Liver (tissue), 8 donors: ENCODE measurements at regions not wholly inside any gene's neighbourhood (a gene's known extent, or its start where the extent isn't known, plus 50 kb on each side); places are given as distances from the start of the nearest gene placed in this dataset.

Experiments used
- DNase-seq: peaks from one replicate; pipeline ENCODE4 v3.0.0-alpha.2; 2017; ENCODE audit warnings: low spot score
- H3K27ac ChIP-seq, 2 donors: one replicate each; pipeline ENCODE4 v1.7.0; 2013; ENCODE audit warnings: inconsistent platforms in 2 of 2, low read length in 2 of 2, control low read depth in 1 of 2, low read depth in 1 of 2, mild to moderate bottlenecking in 1 of 2
- H3K27me3 ChIP-seq, 4 donors: one replicate each; pipeline versions ENCODE4 v1.6.1 to v1.7.0; 2013; ENCODE audit warnings: low read length in 3 of 4, inconsistent platforms in 1 of 4, mild to moderate bottlenecking in 1 of 4, moderate library complexity in 1 of 4; ENCODE audit not compliant: control insufficient read depth in 4 of 4, insufficient read depth in 4 of 4
- H3K36me3 ChIP-seq, 4 donors: one replicate each; pipeline versions ENCODE4 v1.6.1 to v1.7.0; 2013; ENCODE audit warnings: low read length in 3 of 4, mild to moderate bottlenecking in 3 of 4, low read depth in 1 of 4, moderate library complexity in 1 of 4; ENCODE audit not compliant: control insufficient read depth in 4 of 4, insufficient read depth in 3 of 4
- H3K4me1 ChIP-seq, 4 donors: one replicate each; pipeline versions ENCODE4 v1.6.1 to v1.7.0; 2013; ENCODE audit warnings: low read length in 3 of 4, mild to moderate bottlenecking in 3 of 4, moderate library complexity in 1 of 4; ENCODE audit not compliant: control insufficient read depth in 4 of 4, insufficient read depth in 4 of 4
- H3K4me3 ChIP-seq, 3 donors: one replicate each; pipeline versions ENCODE4 v1.6.1 to v1.7.0; 2013; ENCODE audit warnings: low read length in 3 of 3, control low read depth in 1 of 3, low read depth in 1 of 3, mild to moderate bottlenecking in 1 of 3
- H3K9ac ChIP-seq, 2 donors: one replicate each; pipeline ENCODE4 v1.7.0; 2013; ENCODE audit warnings: low read length in 2 of 2, mild to moderate bottlenecking in 2 of 2, moderate library complexity in 2 of 2, control low read depth in 1 of 2, low read depth in 1 of 2
- H3K9me3 ChIP-seq, 4 donors: one replicate each; pipeline versions ENCODE4 v1.6.1 to v1.7.0; 2013; ENCODE audit warnings: low read length in 3 of 4; ENCODE audit not compliant: control insufficient read depth in 4 of 4
- EGR1 ChIP-seq, 2 donors: IDR thresholded peaks; 2 replicates each; pipeline ENCODE4 v1.6.1; 2016 to 2018; ENCODE audit warnings: antibody characterized with exemption in 2 of 2, low read depth in 2 of 2
- FOXA1 ChIP-seq: IDR thresholded peaks from 2 replicates; pipeline ENCODE4 v1.6.1; 2016; ENCODE audit warnings: antibody characterized with exemption
- FOXA2 ChIP-seq: IDR thresholded peaks from 2 replicates; pipeline ENCODE4 v1.6.1; 2016; ENCODE audit warnings: antibody characterized with exemption
- GABPA ChIP-seq, 2 donors: IDR thresholded peaks in 1 of 2; conservative IDR thresholded peaks in 1 of 2; 2 replicates each; pipeline ENCODE4 v1.6.1; 2016; ENCODE audit warnings: antibody characterized with exemption in 2 of 2, mild to moderate bottlenecking in 1 of 2, moderate library complexity in 1 of 2
- HNF4G ChIP-seq: IDR thresholded peaks from 2 replicates; pipeline ENCODE4 v1.6.1; 2016; ENCODE audit warnings: antibody characterized with exemption
- MAX ChIP-seq: IDR thresholded peaks from 2 replicates; pipeline ENCODE4 v1.6.1; 2016; ENCODE audit warnings: antibody characterized with exemption
- RAD21 ChIP-seq, 2 donors: IDR thresholded peaks; 2 replicates each; pipeline ENCODE4 v1.6.1; 2016; ENCODE audit warnings: antibody characterized with exemption in 2 of 2, mild to moderate bottlenecking in 2 of 2
- REST ChIP-seq: IDR thresholded peaks from 2 replicates; pipeline ENCODE4 v1.6.1; 2016; ENCODE audit warnings: antibody characterized with exemption, mild to moderate bottlenecking
- RXRA ChIP-seq, 2 donors: IDR thresholded peaks; 2 replicates each; pipeline ENCODE4 v1.6.1; 2017 to 2018; ENCODE audit warnings: antibody characterized with exemption in 2 of 2, mild to moderate bottlenecking in 1 of 2
- SP1 ChIP-seq: IDR thresholded peaks from 2 replicates; pipeline ENCODE4 v1.6.1; 2018; ENCODE audit warnings: antibody characterized with exemption, mild to moderate bottlenecking
- TAF1 ChIP-seq: conservative IDR thresholded peaks from 2 replicates; pipeline ENCODE4 v1.6.1; 2016; ENCODE audit warnings: antibody characterized with exemption, mild to moderate bottlenecking
- YY1 ChIP-seq: IDR thresholded peaks from 2 replicates; pipeline ENCODE4 v1.6.1; 2016; ENCODE audit warnings: antibody characterized with exemption, mild to moderate bottlenecking
- WGBS: extraction: QIAGEN DNeasy Blood & Tissue Kit; methylation state at CpG from one replicate; pipeline ENCODE4 v1.1.7; 2013; 5-methylcytosine and 5-hydroxymethylcytosine counted together
- TF ChIP-seq, protein P1 (sequence below): fragments of 150-350 bp; IDR thresholded peaks from 2 replicates; pipeline ENCODE4 v1.5.1; 2017; ENCODE audit warnings: improper control_type of control experiment, low read depth, low read length; ENCODE audit not compliant: missing input control
- TF ChIP-seq, protein P2 (sequence below): IDR thresholded peaks from 2 replicates; pipeline ENCODE4 v1.6.1; 2016; ENCODE audit warnings: antibody characterized with exemption
- TF ChIP-seq, protein P3 (sequence below): IDR thresholded peaks from 2 replicates; pipeline ENCODE4 v1.6.1; 2016; ENCODE audit warnings: antibody characterized with exemption
- donor health status: healthy.
- donor health status: healthy.
- donor health status: healthy.
- donor health status: healthy.
- donor health status: healthy.

DNA sequence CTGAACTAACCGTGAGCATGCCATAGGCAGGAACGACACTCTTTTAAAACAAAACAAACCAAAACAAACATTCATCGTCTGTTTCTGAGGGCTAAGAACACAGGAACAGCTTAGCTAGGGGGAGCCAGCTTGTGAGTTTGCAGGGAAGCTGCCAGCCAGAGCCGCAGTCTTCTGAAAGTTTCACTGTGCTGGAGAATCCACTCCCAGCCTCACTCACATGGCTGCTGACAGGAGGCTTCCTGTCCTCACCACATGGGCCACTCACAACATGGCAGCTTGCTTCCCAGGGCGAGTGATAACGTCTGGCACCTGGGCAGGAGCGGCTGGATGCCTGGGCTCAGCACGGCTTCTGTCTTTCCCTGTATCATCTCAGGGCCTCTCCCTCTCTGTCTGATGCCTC, 275.2 kb downstream of the MSX2 start:
- H3K4me3 ChIP-seq, result no peak overlapping the region
- no peaks in the 10 kb centered on the region for H3K4me1 ChIP-seq
- H3K9me3 ChIP-seq, result no peaks in the 10 kb centered on the region
- TF ChIP-seq SP1, result no peak
- TF ChIP-seq FOXA1, result no peak
- TF ChIP-seq YY1, result no peak
- no peak for TF ChIP-seq HNF4G
- no peak for TF ChIP-seq GABPA (IDR thresholded peaks at IDR 0.05 in 1 of 2, conservative IDR thresholded peaks at IDR 0.05 in 1 of 2)
- TF ChIP-seq TAF1, result no peak
- no peak for TF ChIP-seq MAX
- TF ChIP-seq REST, result no peak
- TF ChIP-seq, protein P1, sequence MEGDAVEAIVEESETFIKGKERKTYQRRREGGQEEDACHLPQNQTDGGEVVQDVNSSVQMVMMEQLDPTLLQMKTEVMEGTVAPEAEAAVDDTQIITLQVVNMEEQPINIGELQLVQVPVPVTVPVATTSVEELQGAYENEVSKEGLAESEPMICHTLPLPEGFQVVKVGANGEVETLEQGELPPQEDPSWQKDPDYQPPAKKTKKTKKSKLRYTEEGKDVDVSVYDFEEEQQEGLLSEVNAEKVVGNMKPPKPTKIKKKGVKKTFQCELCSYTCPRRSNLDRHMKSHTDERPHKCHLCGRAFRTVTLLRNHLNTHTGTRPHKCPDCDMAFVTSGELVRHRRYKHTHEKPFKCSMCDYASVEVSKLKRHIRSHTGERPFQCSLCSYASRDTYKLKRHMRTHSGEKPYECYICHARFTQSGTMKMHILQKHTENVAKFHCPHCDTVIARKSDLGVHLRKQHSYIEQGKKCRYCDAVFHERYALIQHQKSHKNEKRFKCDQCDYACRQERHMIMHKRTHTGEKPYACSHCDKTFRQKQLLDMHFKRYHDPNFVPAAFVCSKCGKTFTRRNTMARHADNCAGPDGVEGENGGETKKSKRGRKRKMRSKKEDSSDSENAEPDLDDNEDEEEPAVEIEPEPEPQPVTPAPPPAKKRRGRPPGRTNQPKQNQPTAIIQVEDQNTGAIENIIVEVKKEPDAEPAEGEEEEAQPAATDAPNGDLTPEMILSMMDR, result no peak
- TF ChIP-seq RXRA (IDR thresholded peaks at IDR 0.05), result no peak
- no peak for TF ChIP-seq RAD21 (IDR thresholded peaks at IDR 0.05)
- no peak for TF ChIP-seq FOXA2
- no peak for TF ChIP-seq EGR1 (IDR thresholded peaks at IDR 0.05; ENCODE audit: low read depth in 2 of 2)
- TF ChIP-seq, protein P2, sequence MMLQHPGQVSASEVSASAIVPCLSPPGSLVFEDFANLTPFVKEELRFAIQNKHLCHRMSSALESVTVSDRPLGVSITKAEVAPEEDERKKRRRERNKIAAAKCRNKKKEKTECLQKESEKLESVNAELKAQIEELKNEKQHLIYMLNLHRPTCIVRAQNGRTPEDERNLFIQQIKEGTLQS, result no peak
- peaks cover 0 to 3% (median 0%) of the 10 kb centered on the region in 4 donors for H3K27me3 ChIP-seq
- H3K36me3 ChIP-seq, result no peaks in the 10 kb centered on the region
- 41% methylated on average over 8 of the region's 8 CpGs for WGBS
- no peak overlapping the region for H3K9ac ChIP-seq
- DNase-seq, result no peak
- H3K27ac ChIP-seq, result no peak overlapping the region

DNA sequence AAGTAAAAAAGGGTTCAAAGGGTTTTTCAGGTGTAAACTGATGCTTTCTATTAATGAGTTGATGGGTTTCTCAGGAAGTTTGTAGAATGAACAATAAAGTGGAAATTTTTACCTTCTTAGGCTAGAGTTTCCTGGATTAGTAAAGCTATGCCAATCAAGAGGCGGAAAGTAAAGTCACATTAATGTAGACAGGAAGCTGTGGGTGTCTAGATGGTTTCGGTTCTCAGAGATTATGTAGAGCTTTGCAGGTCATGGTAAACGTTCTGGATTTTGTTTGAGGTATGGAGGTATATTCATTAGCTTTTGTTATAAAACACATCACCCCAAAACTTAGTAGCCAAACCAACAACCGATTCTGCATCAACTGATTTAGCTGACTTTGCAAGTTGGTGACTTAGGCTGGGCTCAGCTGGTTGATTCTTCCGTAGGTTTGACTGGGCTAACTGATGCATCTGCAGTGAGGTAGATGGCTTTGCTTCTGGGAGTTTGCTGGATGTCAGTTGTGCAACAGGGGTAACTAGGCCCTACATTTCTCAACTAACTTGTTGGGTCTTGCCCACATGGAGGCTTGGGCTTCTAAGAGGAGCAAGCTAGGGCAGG, 273.8 kb downstream of the MSX2 start:
- DNase-seq, result no peak
- no peaks in the 10 kb centered on the region for H3K36me3 ChIP-seq
- no peaks in the 10 kb centered on the region for H3K9me3 ChIP-seq
- H3K27me3 ChIP-seq, result peaks cover 0 to 3% (median 0%) of the 10 kb centered on the region in 4 donors
- H3K9ac ChIP-seq, result no peak overlapping the region
- TF ChIP-seq RAD21 (IDR thresholded peaks at IDR 0.05) (no peak), EGR1 (IDR thresholded peaks at IDR 0.05; ENCODE audit: low read depth in 2 of 2) (no peak), MAX (no peak), FOXA1 (no peak), SP1 (no peak)
- TF ChIP-seq, protein P3, sequence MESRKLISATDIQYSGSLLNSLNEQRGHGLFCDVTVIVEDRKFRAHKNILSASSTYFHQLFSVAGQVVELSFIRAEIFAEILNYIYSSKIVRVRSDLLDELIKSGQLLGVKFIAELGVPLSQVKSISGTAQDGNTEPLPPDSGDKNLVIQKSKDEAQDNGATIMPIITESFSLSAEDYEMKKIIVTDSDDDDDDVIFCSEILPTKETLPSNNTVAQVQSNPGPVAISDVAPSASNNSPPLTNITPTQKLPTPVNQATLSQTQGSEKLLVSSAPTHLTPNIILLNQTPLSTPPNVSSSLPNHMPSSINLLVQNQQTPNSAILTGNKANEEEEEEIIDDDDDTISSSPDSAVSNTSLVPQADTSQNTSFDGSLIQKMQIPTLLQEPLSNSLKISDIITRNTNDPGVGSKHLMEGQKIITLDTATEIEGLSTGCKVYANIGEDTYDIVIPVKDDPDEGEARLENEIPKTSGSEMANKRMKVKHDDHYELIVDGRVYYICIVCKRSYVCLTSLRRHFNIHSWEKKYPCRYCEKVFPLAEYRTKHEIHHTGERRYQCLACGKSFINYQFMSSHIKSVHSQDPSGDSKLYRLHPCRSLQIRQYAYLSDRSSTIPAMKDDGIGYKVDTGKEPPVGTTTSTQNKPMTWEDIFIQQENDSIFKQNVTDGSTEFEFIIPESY, result no peak
- TF ChIP-seq, protein P1, result no peak
- WGBS, result 83% methylated on average over 5 of the region's 5 CpGs
- H3K4me1 ChIP-seq, result no peaks in the 10 kb centered on the region
- H3K4me3 ChIP-seq, result no peak overlapping the region
- H3K27ac ChIP-seq, result no peak overlapping the region
